GM12878 (cell line): ENCODE measurements at regions not wholly inside any gene's neighbourhood (a gene's known extent, or its start where the extent isn't known, plus 50 kb on each side); places are given as distances from the start of the nearest gene placed in this dataset.

Experiments
- CHD2 ChIP-seq: IDR thresholded peaks from 2 replicates; pipeline ENCODE4 v1.6.1; 2011; ENCODE audit warnings: low read depth, low read length, improper control_type of control experiment, borderline replicate concordance
- EP300 ChIP-seq, 2 experiments: fragments of 150-350 bp in 1 of 2; IDR thresholded peaks; 2 replicates each; pipeline ENCODE4 v1.6.1; 2011 to 2012; ENCODE audit warnings: low read depth in 2 of 2, low read length in 2 of 2, borderline replicate concordance in 1 of 2, improper control_type of control experiment in 1 of 2, inconsistent platforms in 1 of 2; ENCODE audit not compliant: control insufficient read depth in 1 of 2
- HDAC6 ChIP-seq: fragments of 200-600 bp; sonication (generic); IDR thresholded peaks from one replicate; pipeline ENCODE4 v1.8.0; 2017; ENCODE audit warnings: antibody characterized with exemption; ENCODE audit not compliant: unreplicated experiment
- JUND ChIP-seq: IDR thresholded peaks from 2 replicates; pipeline ENCODE4 v1.6.1; 2012; ENCODE audit warnings: low read depth, mild to moderate bottlenecking, low read length, improper control_type of control experiment, moderate library complexity
- MYC ChIP-seq: IDR thresholded peaks from 2 replicates; pipeline ENCODE4 v1.6.1; 2011; ENCODE audit warnings: mild to moderate bottlenecking, low read length, moderate library complexity, inconsistent platforms; ENCODE audit not compliant: insufficient read depth, insufficient replicate concordance, insufficient read length, severe bottlenecking
- PAX8 ChIP-seq: fragments of 450-650 bp; IDR thresholded peaks from 2 replicates; pipeline ENCODE4 v1.6.1; 2017; ENCODE audit warnings: mild to moderate bottlenecking, moderate library complexity
- POLR2A ChIP-seq: IDR thresholded peaks from 2 replicates; pipeline ENCODE4 v1.6.1; 2011; ENCODE audit warnings: low read depth, mild to moderate bottlenecking, low read length
- SIN3A ChIP-seq: IDR thresholded peaks from 2 replicates; pipeline ENCODE4 v1.6.1; 2012; ENCODE audit warnings: low read depth, low read length, improper control_type of control experiment
- TAF1 ChIP-seq: IDR thresholded peaks from 2 replicates; pipeline ENCODE4 v1.6.1; 2011; ENCODE audit warnings: mild to moderate bottlenecking, low read depth, low read length, borderline replicate concordance
- TCF3 ChIP-seq: IDR thresholded peaks from 2 replicates; pipeline ENCODE4 v1.6.1; 2012; ENCODE audit warnings: low read depth, mild to moderate bottlenecking, low read length, borderline replicate concordance; ENCODE audit not compliant: insufficient read depth
- TF ChIP-seq, protein P1 (sequence below), 3 experiments: IDR thresholded peaks in 2 of 3; conservative IDR thresholded peaks in 1 of 3; 2 replicates each; pipeline ENCODE4 v1.5.1; 2011; ENCODE audit warnings: low read depth in 3 of 3, low read length in 3 of 3, mild to moderate bottlenecking in 3 of 3, control low read depth in 2 of 3, moderate library complexity in 2 of 3, inconsistent platforms in 1 of 3, mixed read lengths in 1 of 3; ENCODE audit not compliant: control insufficient read depth in 2 of 3, insufficient read depth in 1 of 3; ENCODE audit errors: extremely low read depth in 1 of 3
- TF ChIP-seq, protein P2 (sequence below): IDR thresholded peaks from 2 replicates; pipeline ENCODE4 v1.6.1; 2011; ENCODE audit warnings: low read depth, low read length, improper control_type of control experiment, borderline replicate concordance

DNA sequence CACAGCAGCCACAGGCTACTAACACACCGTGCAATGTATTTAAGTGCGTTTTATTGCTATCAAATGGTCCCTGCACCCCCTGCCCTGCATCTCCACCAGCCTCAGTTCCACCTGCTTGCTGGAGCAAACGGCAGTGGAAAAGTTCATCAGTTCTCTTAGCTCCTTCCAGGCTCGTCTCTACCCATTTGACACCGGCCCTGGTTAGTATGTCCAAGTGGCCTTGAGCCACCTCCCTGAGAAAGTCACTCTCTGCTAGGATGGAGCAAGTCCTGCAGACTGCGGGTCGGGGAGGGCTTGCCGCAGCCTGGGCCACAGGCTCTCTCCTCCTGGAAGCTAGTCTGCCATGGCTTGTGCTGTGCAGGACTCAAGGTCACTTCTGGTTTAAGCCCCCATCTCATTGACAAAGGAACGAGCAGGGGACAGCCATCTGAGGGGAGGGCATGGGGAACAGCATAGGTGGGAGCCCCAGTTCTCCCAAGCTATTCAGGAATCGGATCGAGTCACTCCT lies 74.9 kb downstream of the RHOB start:
- TF ChIP-seq TAF1, result no peak
- TF ChIP-seq MYC, result no peak
- TF ChIP-seq TCF3, result no peak
- TF ChIP-seq, protein P1, sequence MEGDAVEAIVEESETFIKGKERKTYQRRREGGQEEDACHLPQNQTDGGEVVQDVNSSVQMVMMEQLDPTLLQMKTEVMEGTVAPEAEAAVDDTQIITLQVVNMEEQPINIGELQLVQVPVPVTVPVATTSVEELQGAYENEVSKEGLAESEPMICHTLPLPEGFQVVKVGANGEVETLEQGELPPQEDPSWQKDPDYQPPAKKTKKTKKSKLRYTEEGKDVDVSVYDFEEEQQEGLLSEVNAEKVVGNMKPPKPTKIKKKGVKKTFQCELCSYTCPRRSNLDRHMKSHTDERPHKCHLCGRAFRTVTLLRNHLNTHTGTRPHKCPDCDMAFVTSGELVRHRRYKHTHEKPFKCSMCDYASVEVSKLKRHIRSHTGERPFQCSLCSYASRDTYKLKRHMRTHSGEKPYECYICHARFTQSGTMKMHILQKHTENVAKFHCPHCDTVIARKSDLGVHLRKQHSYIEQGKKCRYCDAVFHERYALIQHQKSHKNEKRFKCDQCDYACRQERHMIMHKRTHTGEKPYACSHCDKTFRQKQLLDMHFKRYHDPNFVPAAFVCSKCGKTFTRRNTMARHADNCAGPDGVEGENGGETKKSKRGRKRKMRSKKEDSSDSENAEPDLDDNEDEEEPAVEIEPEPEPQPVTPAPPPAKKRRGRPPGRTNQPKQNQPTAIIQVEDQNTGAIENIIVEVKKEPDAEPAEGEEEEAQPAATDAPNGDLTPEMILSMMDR (IDR thresholded peaks at IDR 0.05 in 2 of 3, conservative IDR thresholded peaks at IDR 0.05 in 1 of 3; ENCODE audit: control insufficient read depth in 2 of 3, extremely low read depth in 1 of 3, insufficient read depth in 1 of 3, low read depth in 3 of 3, low read length in 3 of 3), result no peak
- TF ChIP-seq JUND, result no peak
- no peak for TF ChIP-seq CHD2
- no peak for TF ChIP-seq SIN3A
- TF ChIP-seq PAX8, result no peak
- no peak for TF ChIP-seq POLR2A
- no peak for TF ChIP-seq EP300 (IDR thresholded peaks at IDR 0.05; ENCODE audit: borderline replicate concordance in 1 of 2, control insufficient read depth in 1 of 2, low read depth in 2 of 2, low read length in 2 of 2)
- TF ChIP-seq, protein P2, sequence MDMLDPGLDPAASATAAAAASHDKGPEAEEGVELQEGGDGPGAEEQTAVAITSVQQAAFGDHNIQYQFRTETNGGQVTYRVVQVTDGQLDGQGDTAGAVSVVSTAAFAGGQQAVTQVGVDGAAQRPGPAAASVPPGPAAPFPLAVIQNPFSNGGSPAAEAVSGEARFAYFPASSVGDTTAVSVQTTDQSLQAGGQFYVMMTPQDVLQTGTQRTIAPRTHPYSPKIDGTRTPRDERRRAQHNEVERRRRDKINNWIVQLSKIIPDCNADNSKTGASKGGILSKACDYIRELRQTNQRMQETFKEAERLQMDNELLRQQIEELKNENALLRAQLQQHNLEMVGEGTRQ, result no peak
- no peak for TF ChIP-seq HDAC6
